GM19455 (cell line): ENCODE measurements at regions not wholly inside any gene's neighbourhood (a gene's known extent, or its start where the extent isn't known, plus 50 kb on each side); places are given as distances from the start of the nearest gene placed in this dataset.

Source experiments
- ATAC-seq: cut with Tn5 transposase; IDR thresholded peaks from one replicate; pipeline ENCODE4 v1.9.1; 2021; ENCODE audit not compliant: unreplicated experiment

GRCh38 chr15:96716478-96716877, 386.0 kb downstream of the NR2F2 start:
- no peak for ATAC-seq

DNA sequence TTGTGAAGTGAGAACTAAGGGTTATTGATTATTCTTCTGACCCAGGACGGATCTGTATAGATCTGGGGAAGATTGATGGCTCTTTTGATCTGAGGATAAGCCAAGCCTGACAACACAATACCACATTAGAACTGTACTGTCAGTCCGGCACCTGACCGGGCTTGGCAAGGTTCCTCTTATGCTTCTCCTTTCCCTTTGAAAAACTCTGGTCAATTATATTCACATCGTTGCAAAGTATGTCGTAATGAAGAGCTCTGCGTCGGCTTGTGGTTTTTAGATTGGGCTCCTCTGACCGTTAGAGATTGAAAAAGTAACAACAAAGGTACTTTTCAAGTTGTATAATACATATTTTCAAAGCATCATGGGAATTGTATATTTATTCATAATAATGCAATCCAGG, 389.8 kb downstream of the NR2F2 start:
- ATAC-seq, result no peak

DNA sequence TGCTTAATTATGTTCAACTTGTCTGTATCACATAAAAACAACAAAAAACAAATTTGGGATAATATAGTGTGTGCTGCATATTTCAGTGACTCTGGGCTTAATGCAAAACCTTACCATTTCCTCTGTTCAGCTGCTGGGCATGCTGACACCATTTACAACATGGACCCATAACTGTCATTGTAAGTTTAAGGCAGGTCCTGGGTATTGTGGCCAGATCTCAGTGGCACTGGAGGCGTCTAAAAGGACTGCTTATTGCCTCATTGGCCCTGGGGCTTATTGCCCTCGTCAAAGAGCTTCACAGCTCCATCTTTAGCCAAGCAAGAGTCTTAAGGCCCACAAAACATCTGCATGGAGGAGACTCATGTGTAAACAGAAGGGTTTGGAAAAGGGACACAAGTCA, 390.2 kb downstream of the NR2F2 start:
- ATAC-seq, result no peak

DNA sequence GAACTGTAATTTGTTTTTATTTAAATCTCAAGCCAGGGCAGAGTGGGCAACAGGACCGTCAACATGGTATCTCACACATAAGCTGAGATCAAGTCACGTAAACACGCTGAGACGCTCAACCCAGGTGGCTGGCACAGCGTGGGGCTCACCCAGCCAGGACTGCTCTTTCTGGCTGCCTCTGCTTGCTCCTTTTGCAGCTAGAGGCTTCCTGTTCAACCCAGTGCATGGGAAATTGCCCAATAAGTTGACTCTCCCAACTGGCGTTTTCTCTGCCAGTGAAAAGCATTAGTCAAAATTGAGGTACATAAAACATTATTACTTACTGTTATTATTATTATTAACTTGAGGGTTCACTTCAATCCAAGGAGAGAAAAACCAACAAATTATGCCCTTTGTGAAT, 398.1 kb downstream of the NR2F2 start:
- no peak for ATAC-seq

GRCh38 chr15:96732704-96733103, 402.2 kb downstream of the NR2F2 start:
- ATAC-seq, result no peak

- ATAC-seq, result no peak
Measured at GRCh38 chr15:96733721-96734120, 403.2 kb downstream of the NR2F2 start.

DNA sequence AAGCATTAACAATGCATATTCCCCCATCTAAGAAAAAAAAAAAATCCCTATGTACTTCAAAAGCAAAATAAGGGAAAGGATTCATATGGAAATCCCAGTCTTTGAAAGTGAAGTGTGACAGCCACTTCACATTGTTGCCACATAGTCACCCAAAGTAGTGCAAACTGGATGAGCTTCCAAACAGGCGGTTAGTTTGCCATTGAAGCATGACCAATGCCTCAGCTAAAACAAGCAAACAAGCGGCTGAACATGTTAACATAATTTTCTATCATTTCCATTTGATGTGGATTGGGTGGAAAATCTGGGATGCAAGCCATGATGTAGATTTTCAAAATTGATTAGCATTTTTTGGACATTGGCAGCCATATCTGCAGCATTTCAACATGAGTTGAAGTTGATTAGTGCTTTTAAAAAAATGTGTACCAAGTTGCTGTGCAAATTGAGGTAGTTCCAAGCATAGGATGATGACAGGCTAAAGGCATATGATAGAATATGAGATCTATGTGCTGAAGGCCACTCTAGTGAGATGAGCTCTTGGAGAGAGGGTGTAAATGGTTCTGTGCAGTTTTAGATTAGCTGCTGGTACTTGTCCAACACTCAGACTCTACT, 405.2 kb downstream of the NR2F2 start:
- no peak for ATAC-seq

GRCh38 chr15:96736384-96736783, 405.9 kb downstream of the NR2F2 start:
- ATAC-seq, result no peak

DNA sequence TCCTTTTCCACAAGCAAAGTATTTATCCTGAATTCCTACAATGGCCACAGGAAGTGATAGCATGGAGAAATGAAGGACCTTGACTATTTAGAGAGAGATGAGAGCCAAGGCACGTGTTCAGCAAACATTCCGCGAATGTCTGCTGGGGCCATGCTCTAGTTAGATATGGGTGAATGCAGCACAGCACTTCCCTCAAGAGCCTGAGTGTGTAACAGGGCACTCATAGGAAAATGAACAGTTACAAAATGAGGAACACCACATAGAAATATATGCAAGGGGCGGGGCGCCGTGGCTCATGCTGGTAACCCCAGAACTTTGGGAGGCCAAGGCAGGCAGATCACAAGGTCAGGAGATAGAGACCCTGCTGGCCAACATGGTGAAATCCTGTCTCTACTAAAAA, 406.9 kb downstream of the NR2F2 start:
- no peak for ATAC-seq

- no peak for ATAC-seq
Measured at GRCh38 chr15:96746665-96747064, 416.2 kb downstream of the NR2F2 start.

DNA sequence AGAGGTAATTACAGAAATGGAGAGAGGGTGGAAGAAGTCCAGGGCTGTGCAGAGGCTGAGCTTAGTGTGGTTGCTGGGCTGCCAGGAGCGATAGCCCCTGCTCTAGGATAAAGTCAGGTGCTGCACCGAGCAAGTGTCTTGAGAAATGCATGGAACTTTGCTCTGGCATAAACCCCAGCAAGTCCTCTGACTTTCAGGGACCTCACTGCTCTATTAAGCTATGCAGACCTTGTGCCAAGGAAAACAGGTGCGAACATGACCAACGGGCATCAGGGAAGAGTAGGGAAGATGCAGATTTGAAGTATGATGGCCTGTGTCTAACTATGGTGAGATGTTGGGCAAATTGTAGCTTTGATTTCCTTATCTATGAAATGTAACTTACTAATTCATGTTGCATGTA, 416.8 kb downstream of the NR2F2 start:
- no peak for ATAC-seq

DNA sequence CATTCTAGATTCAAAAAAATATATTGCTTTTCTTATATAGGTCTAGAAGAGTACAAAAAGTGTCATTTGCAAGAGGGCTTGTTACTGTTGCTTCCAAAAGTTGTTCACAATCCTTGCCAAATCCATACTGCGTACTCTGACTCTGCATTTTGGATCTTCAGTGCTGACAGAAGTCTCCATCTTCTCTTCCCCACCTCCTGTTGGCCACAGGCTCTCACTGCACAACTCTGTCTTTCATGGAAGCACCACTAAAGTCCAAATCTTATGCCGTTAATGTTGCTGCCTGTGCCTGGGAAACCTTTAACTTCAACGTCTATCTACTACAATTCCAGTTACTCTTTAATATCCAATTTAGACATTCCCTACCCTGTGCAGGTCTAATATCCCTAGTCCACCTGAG, 419.9 kb downstream of the NR2F2 start:
- no peak for ATAC-seq

- ATAC-seq, result no peak
Measured at GRCh38 chr15:96756146-96756545, 425.6 kb downstream of the NR2F2 start.

- no peak for ATAC-seq
Measured at GRCh38 chr15:96756656-96757055, 426.2 kb downstream of the NR2F2 start.

DNA sequence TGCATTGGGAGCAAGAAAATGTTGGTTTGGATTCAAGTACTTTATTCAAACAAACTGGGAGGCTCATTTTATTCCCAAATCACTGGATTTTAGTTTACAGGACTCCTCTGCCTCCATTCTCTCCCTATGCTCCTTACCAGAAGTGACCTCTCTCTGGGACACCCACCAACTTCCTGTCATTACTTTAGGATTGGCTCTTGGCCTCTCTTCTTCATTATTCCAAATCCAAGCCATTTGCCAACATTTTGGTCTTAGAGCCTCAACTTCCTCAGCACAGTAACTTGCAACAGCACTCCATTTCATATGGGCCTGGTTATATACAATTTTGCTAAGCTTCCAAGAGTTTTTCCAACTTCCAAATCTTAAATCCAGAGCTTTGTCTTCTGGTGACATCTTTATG, 432.1 kb downstream of the NR2F2 start:
- ATAC-seq, result no peak

DNA sequence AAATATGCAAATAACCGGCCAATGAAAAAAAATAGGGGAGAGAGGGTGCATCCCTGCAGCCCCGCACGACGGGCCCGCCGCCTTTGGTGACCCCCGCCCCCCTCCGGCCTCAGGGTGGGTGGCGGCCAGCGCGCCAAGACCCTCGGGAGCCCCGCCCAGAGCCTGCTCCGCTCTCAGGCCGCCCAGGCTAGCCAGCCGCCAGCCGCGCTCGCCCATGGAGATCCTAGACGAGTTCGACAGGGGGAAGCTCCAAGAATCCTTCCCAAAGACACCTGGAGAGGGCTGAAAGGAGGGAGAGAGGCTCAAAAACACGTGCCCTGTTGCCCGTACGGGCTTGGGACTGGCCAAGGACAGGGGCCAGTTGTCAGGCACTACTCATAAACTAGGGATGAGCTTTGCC, 434.0 kb downstream of the NR2F2 start:
- no peak for ATAC-seq

DNA sequence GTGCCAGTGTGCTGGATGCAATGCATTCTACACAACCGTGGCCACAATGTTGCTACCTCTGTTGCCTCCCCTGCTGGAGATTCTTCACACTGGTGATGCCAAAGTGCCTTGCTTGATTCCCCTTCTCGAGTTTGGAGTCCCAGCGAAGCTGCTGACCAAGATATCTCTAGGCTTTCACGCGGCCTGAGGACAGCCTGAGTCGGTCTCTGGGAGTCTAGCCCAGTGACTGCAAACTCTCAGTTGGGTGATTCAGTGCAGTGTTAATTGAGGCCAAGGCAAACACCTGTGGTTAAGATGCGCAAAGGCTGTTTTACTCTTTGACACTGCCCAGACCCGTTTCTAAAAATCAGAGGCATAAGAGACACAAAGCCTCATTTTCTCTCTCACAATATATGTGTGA, 434.4 kb downstream of the NR2F2 start:
- ATAC-seq, result no peak

GRCh38 chr15:96766366-96766765, 435.9 kb downstream of the NR2F2 start:
- ATAC-seq, result no peak

GRCh38 chr15:96767703-96768434, 437.4 kb downstream of the NR2F2 start:
- no peak for ATAC-seq

DNA sequence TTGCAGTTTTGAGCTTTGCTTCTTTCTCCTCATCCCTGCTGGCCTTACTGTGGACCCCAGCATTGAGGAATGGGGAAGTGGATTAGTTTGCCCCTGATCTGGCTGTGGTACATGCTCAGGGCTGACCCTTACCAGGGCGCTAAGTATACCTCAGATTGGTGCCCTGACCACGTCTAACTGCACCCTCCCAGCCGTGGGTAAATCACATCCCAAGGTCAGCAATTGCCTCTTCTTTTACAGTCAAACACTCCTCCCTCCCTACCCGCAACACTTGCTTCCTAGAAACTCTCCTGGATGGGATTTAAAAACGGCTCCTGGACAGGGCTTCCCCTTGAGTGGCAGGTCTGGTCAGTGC, 437.9 kb downstream of the NR2F2 start:
- no peak for ATAC-seq

DNA sequence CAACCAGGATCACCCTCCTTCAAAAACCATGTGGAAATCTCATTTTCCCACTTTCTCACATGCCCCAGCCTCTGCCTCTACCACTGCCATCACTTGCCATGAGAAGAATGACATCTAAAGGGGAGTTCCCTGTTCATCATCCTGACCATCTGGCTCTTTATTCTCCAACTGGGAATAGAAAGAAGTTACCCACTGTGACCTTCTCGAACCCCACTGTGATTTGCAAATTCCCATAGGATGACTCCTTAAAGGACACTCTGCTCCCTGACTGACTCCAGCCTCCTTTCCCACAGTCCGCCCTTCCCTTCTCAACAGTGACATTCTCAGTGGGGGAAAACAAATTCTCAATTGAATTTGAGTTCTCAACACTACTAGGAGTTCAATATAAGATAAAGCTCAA, 440.5 kb downstream of the NR2F2 start:
- no peak for ATAC-seq

DNA sequence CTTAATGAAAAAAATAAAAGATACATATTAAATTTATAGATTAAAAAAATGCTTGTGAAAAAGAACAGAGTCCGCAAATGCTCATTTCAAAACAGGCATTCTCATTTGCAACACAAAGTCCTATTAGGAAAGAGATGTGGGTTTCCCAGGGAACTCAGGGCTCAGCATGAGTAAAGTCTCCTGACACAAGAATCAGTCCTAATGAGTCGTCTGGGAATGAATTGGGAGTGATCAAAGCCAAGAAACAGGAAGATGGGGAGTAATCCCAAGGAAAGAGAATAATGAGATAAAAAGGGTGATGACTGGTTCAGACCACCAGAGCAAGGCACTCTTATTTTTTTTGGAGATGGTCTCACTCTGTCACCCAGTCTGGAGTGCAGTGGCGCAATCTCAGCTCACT, 443.7 kb downstream of the NR2F2 start:
- ATAC-seq, result no peak

GRCh38 chr15:96783746-96784145, 453.2 kb downstream of the NR2F2 start:
- no peak for ATAC-seq
